ENCODE measurements at regions not wholly inside any gene's neighbourhood (a gene's known extent, or its start where the extent isn't known, plus 50 kb on each side); places are given as distances from the start of the nearest gene placed in this dataset.
"Not testable (repeated sequence)": the region's sequence is repeated elsewhere in the genome, so short reads cannot be mapped to it uniquely, and the experiment has no call there.

DNA sequence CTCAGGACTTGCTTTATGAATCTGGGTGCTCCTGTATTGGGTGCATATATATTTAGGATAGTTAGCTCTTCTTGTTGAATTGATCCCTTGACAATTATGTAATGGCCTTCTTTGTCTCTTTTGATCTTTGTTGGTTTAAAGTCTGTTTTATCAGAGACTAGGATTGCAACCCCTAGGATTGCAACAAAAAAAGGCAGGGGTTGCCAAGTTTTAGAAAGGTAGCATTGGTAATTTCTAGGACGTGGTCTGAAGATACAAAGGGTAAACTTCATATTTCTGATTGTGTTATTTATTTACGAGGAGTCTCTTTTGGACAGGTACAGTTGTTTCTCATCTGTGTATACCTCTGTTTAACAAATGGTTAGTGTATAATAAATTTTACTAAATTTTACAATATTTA, 433.7 kb downstream of the BTG1 start:
- not testable (repeated sequence) for DNase-seq

DNA sequence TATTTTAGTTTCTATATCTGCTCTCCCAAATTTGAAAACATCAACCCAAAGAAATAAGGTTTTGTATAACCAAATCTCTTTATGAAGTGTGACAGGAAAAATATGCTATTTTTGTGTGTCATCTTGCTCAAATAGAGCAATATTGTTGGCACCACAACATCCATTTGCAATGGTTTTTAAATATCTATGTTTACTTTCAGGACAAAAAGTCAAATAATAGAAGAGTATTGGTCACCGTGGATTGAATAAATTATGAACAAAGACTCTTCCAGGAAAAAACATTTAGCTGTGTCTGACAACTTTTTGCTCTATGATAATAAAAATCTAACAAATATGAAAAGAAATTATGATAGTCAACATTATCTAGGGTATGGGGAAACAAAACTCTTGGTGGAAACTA, 439.2 kb downstream of the BTG1 start:
- DNase-seq, result no peak

DNA sequence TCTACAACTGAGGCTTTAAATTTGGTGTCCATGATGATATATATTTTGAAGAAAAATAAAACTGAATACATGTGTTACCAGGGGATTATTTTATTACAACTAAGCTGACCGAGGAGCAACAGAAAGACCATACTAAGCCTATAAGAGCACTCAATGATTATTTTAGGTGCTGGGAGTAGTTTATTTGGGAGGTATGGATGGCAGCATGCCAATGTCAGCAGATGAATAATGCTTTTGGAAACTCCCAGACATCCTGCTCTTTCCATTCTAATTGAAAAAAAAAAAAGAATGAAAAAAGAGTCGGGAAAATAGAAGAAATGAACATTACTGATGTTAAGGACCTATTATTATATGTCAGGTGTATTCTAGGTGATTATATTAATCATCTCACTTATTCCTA, 441.2 kb downstream of the BTG1 start:
- DNase-seq, result peak; percentile 6

DNA sequence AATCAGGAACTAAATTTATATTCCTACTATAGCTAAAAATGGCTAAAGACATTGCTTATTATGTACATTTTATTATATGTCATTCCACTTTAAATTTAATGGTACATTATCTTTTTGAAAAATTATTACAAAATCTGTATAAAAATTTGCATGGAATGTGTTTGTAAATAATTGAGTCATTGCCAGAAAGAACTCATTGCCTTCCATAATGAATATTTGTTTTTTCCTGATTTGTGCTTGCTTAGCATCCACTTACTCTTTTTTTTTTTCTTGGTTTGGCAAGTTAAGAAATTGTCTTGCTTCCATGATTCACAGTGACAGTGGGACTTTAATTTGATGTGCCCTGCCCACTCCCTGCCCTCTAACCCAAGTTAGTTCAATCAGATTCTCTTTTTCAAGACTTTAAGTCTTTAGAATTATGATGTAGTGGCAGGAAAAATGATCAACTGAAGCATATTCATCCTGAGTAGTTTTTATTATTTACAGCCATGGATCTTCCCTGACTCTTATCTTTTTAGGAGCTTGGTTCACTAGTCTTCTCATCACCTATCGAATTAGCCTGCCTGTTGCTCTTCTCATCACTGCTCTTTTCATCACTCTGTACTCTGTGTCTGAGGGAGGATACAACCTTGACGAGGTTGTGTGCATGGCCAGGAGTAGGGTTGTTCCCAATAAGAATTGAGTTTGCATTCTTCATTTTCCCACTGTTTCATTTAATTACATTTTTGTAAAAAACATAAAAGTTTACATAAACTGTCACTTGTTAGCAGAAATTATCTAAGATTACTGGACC, 442.0 kb downstream of the BTG1 start:
- no peak for DNase-seq

DNA sequence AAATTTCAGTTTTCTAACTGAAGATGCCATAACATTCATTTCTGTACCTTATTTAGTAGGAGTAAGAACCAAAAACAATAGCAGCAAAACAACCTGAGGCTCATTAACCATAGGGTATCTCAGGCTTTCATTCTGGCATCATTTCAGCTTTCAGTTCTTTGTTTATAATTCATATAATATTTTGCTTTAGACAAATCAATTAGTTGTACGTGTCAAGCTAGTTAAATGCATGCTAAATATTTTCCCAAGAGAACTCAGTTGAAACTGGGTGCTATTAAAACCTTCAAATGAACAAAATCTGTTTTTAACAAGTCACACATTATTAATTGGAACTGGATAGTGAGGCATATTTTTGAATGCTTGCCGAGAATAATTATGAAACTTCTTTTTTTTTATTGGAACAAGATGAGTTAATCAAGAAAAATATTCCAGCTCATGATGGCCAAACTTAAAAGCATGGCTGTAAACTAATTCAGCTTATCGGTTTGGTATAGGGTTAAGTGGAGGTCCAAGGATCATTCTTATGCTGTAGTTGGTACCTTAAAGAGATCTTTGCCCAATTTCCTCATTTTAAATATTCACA, 442.7 kb downstream of the BTG1 start:
- DNase-seq, result no peak

DNA sequence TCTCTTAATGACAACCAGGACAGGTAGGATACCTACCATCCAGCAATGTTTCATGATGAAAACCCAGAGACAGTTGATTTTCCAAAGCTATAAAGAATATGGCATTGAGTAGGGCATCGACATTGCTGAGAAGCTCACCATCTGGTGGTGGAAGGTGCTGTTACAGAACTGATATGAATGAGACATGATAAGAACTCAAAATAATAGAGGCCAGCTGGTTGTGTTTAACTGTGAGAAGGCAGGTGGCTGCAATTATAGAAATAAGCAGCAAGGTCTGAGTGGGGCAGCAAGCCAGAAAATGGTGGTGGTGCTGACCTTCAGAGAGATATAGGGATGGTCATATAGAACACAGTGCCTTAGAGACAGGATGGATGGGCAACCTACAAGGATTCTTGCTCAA, 449.7 kb downstream of the BTG1 start:
- no peak for DNase-seq

DNA sequence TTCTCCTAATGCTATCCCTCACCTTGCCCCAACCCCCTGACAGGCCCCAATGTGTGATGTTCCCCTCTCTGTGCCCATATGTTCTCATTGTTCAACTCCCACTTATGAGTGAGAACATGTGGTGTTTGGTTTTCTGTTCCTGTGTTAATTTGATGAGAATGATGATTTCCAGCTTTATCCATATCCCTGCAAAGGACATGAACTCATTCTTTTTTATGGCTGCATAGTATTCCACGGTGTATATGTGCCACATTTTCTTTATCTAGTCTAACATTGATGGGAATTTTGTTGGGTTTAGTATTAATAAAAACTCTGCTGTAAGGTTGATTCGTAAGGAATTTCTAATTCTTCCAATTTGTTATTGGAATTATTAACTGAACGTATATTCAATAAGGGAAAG, 450.2 kb downstream of the BTG1 start:
- DNase-seq, result not testable (repeated sequence)

DNA sequence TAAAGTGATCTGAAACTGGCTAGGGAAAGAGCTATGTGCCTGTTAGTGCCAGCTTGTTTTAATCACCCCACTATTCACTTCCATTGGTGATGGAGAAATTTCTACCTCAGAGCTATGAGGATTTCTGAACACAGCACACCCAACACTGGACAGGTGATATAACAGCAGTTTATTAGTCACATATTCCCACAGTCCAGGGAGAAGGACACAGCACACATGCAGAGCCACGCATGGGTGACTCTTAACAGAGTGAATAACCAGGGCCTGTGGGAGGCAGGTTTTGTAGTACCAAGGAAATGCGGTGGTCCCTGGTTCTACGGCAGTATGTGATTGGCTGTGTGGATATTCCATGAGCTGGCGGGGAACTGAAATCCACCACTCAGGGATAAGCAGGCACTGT, 455.1 kb downstream of the BTG1 start:
- DNase-seq, result no peak

DNA sequence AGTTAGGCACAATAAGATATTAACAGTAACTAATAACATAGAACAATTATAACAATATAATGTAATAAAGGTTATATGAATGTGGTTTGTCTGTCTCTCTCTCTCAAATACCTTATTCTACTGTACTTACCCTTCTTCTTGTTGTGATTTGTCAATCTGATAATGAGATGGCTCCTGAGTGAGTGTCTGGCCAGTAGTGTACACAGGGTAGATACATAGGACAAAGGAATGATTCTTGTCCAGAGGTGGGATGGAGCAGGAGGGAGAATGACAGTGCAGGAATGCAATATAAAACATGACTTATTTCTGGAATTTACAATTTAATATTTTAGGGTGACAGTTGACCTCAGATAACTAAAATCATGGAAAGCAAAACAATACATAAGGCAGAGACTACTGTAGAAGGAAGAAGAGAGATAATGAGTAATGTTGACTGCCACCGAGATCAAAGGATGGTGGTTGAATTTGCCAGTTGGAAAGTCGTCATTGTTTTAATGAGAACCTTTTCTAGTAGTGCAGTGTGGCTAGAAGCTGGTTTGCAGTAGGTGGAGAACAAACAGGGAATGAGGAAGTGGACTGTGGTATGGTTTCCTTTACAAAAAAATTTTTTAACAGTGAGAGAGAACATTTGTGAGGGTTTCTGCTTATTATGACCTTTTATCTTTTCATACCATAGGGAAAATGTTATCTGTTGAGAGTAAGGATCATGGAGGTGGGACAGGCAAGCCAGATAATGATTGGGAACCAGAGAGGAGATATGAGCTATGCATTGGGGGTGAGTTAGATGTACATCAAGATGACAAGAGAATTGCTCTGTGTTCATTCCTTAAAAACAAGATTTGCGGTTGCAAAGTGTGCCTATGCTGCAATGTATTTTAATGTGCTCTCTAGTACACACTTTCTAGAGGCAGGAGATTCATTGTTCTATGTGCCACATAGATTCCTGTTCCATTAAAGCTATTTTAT, 458.3 kb downstream of the BTG1 start:
- no peak for DNase-seq

DNA sequence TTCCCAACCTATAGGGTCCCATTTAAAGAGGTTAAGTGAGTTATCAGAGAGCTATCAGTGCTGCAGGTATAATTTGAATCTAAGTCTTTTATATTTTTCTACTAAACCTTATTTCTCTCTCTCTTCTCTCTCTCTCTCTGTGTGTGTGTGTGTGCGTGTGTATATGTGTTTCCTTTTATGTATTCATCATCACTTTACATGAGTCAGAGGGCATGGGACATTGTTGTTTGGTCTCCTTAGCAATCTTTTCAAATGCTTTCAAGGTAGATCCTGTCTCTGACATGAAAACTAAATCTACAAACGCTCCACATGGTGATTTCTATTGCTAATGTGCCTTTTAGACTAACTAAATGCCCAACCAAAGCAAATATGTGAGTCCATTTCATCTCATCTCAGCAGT, 459.7 kb downstream of the BTG1 start:
- no peak for DNase-seq

DNA sequence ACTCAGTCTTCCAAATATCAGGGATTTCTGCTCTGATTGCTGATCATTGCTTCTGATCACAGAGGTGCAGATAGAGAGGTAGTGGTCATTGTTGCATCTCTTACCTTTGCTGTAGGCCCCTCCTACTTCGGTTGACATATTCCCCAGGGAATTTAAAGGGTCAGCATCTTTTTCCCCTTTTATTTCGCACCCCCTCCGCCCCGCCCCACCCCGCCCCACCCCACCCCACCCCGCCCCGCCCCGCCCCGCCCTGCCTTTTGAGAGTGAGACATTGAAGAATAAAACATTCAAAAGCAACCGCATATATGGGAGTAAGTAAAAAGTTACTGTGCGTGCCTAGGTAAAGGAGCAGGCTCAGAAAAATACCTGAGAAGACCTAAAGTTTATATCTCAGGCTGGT, 463.9 kb downstream of the BTG1 start:
- no peak for DNase-seq

DNA sequence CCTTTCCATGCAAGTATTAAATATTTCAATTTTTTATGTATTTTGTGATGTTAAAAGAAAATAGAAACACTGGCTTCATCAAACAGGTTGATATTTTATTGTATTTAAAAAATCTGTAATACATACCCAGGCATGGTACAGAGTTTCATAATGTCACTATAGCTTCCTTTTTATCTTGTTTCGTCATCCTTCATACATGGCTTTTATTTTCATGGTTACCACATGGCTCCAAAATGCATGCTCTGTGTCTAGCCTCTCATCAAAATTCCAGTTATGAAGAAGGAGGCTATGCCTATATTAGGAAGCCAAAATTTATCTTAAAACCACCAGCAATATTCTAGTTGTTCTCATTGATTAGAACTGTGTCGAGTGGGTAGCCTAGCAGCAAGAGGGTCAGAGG, 464.8 kb downstream of the BTG1 start:
- no peak for DNase-seq

DNA sequence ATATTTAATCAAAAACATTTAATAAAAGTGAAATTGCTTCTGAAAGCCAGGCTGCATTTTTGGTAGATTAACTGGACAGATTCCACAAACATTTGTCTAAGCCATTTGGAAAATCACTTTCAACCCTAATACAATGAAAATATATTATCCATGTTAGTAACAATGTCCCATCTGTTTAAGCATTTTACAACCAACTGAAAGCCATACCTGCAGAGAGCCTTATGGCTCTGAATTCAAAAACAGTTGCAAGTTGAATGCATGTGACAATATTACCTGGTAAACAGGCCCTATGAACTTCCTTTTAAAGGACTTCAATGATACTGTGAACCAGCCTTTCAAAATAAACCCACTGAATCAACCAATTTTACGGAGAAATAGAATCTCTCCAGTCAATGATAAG, 468.1 kb downstream of the BTG1 start:
- no peak for DNase-seq

DNA sequence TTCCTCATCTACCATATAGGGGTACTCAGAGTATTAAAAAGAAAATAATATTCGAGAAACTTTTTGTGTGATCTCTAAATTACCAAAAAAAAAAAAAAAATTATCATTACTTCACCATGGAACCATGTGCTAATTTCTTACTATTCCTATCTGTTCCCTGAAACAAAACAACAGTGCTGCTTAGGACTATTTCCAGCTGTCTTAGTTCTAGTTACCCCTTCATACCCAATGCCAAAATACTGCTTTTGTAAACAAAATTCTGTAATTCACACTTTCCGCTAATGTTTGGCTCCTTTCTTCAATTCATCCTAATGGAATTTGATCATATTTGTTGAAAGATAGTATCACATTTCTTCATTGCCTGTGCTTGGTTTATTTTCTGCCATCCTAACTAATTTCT, 470.2 kb downstream of the BTG1 start:
- DNase-seq, result no peak

DNA sequence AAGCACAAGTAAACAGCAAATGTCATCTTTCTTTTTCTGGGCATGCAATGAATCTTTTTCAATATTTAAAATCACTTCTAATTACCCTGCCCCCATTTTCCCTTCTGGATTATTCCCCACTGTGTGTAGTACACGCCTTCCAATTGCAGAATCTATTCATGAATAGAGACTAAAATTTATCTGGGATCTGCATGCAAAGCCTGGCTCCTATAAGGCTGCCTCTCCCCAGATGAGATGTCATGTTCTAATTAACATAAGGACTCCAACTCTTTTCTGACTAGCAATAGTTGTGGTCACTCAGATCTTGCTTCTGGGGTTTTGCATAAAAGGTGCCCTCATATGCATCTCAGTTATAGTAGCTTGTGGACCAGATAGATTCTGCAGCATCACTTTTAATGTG, 473.5 kb downstream of the BTG1 start:
- DNase-seq, result no peak

DNA sequence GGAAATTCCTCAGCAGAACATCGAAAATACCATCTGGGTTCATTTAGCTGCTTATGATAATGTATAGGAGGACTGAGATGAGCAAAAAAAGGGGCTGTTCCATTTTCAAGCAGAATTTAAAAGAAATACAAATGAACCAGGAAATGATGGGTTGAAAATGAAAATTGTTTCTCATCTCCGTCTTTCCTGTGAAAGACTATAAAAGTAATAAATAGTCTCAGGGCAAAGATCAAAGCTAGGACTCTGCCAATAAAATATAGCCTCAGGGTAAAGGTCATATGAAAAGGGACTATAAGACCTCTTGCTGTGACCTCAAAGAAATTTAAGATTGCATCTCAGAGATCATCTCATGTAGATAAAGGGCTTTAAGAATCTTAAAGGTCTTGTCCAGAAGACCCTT, 478.0 kb downstream of the BTG1 start:
- no peak for DNase-seq

DNA sequence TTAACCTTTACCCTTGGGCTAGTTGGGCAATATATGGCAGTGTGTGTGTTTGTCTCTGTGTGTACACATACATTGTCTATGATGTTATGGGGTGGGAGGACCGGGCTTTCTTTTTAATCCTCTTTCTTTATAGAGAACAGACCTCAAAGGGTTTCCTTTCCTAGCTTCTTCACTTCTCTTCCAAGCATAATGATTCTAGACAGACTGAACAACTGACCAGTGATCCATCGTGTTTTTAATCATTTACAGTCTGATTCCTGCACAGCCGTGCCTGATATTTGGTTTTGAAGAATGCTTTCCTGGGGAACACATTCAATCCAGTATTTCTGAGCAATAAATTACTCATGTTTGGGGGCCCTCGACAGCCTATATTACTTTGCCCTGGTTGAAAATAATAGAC, 481.1 kb upstream of the DCN start:
- no peak for DNase-seq

DNA sequence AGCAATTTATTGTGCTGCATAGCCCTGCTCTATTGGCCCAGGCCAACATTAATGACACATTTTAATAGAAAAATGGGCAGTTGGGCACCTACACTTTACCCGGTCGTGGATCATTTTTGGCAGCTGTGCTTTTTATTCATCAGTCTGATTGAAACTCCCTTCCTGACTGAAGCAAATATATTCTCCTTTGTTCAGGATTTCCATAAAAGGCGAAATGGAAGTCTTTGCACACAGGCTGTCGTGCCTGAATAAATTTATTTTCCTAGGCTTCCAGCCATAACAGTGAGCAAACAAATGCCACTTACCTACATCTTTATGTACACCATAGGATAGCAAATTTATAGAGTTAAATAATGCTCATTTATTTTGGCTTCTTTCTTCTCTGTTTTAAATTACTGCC, 480.7 kb upstream of the DCN start:
- DNase-seq, result peak; percentile 4

DNA sequence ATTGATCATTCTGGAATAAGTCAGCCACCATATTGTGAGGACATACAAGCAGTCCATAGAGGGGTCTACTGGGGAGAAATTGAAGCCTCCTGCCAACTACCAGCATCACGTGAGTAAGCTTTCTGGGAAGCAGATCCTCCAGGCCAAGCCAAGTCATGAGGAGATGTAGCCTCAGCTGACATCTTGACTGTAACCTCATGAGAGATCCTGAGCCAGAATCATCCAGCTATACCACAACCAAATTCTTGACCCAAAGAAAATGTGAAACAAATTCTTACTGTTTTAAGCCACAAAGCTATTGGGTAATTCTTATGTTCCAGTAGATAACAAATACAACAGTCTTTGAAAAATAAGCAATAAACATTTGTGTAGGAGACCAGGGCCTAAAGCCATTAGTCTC, 479.4 kb upstream of the DCN start:
- no peak for DNase-seq

DNA sequence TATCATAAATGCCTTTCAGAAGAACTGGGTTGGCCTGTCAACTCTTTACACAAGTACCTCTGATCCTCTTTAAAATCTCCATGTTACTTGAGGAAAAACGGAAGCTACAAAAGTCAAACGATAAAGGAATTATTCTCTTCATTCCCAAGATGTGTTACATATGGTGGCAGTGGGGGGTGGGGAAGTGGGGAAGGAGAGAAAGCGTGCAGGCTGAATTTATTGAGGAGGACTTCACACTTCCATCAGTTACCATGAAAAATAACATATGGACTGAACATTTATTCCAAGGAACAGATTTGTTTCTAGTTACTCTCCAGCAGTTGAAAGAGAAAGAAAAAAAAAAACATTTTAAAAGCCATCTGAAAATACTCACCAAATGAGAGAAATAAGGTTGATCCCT, 474.4 kb upstream of the DCN start:
- no peak for DNase-seq

DNA sequence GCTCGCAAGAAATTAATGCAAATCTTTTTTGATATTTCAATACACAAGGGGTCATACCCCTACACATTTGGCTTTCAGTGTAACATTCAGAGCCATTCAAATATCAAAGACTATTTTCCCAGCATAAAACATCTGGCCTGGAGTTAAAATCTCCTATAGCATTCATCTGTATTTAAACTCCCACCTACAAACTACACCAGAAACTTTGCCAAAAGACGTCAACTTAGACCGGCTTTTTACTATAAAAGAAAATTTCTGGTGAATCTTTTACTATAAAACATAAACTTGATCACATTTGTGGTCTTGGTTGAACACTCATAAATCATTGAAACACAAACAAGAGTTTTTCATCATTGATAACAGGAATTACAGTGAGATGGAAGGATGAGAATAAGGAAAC, 473.3 kb upstream of the DCN start:
- no peak for DNase-seq

DNA sequence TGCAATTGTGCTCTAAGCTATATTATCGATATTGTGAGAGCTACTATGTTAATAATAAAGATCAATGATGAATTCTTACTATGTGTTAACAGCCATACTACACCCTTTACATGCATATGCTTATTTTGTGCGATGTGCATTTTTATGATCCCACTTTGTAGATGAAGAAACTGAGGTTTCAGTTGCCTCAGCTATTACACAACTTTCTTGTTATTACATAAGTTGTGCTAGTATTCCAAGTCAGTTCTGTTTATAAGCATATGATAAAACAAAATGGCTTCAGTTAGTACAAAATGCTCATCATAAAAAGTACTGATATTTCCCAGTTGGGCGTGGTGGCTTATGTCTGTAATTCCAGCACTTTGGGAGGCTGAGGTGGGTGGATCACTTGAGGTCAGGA, 471.5 kb upstream of the DCN start:
- DNase-seq, result no peak

DNA sequence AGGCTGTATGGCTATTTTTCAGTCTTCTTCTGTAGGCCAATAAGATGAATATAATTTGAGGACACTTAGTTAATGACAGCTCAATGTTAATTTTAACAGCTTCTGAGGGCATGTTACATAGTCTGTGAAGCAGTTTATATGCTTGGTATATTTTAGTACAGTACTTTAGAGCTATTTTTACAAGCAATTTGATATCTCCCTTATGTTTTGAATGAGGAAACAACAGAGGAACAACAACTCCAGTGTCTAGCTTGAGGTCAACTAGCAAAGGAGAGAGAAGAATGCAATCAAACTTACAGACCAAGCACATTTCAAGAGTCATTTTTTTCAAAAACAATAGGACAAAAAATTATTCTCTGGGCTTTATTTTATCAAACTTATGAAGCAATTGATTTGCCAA, 469.1 kb upstream of the DCN start:
- DNase-seq, result no peak

DNA sequence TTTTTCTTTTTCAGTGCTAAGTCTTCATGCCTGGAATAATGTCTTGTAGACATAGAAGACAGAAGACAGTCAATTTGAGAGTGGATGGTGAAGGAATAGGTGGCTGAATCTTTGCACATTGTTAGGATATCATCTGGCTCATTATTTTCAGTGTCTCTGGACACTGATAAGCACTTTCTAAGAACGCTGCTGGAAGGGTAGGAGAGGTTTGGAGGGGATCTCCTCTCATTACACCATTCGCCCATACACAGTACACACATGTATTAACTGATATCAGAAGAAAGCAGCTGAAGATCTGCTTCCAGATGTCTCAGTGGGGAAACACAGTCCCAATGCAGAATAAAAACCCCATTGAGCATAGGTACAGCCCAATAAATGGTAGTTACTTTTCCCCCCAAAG, 461.1 kb upstream of the DCN start:
- DNase-seq, result no peak

All from NCI-H510A treated with DMSO at 0.1 percent for 48 hours (cell line).